HG03139 (cell line): ENCODE measurements at regions not wholly inside any gene's neighbourhood (a gene's known extent, or its start where the extent isn't known, plus 50 kb on each side); places are given as distances from the start of the nearest gene placed in this dataset.

Experiments used
- ATAC-seq: cut with Tn5 transposase; IDR thresholded peaks from one replicate; pipeline ENCODE4 v1.9.1; 2021; ENCODE audit not compliant: unreplicated experiment

GRCh38 chr3:116767726-116768125, 58.1 kb downstream of the TUSC7 start:
- no peak for ATAC-seq

DNA sequence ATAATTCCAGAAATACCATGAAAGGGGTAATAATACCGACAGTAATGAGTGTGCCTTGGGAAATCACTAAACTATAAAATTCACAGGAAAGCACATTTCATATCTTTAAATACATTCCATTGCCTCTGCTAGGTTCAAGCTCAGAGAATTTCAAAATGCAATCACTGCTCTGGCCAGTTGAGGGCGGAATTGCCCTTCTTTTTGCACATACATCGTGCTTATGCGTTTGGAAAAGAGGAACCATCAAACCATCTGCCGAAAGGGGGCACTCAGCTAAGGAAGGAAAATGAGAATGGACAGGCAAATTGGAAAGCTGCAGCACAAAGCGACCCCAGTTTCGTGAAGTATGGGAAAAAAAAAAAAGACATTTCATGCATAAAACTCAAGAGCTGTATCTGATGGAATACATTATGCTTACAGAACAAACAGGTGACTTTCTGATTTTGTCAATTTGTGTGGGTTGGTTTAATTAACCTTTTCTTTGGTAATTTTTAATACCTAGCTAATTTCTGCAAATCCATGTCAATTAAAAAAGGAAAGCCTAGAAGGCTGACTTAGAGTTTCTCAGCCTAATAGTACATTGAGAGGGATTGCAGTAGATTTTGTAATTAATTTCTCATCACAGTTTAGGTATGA, 61.4 kb downstream of the TUSC7 start:
- peak; percentile 94 for ATAC-seq

DNA sequence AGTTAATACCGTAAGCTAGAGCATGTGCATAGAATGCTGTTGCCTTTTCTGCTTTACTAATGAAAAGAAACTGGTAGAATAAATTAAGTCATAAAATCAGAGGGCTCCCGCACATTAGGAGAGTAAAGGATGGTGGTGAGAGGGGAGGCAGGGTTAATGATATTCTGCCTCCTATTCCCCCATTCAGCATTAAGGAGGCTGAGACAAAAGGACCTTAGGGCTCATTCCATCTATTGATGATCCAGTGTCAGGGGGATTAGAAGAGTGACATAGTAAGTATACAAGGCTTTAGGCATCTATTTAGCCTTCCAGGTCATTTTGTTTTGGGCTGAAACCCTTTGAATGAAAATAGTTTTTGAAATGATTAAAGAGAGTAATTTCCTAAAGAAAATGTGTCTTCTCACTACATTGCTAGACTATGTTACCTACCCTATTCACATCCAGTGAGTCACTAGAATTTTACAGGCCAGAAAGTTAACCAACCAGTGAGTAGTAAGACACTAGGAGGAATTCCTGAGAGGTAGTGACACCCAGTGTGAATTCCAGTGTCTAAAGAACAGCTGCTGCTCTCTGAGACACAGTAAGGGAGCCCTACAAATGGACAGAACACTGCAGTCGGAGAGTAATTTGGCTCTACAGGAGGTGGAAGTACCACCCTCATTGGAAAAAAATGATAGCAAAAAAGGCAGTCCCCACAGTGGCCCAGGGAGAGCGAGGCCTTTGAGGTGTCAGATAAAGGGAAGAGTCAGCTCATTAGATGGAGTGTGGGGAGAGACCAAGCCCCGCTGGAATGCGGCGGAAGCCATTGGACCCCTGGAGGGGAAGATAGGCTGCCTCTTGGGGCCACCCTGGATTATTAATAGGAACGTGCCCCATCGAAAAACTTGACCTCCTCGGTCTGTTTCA, 67.6 kb downstream of the TUSC7 start:
- no peak for ATAC-seq

- ATAC-seq, result no peak
Observed at GRCh38 chr3:116785226-116785625, 75.6 kb downstream of the TUSC7 start.

- ATAC-seq, result no peak
Observed at GRCh38 chr3:116802651-116803050, 93.1 kb downstream of the TUSC7 start.

DNA sequence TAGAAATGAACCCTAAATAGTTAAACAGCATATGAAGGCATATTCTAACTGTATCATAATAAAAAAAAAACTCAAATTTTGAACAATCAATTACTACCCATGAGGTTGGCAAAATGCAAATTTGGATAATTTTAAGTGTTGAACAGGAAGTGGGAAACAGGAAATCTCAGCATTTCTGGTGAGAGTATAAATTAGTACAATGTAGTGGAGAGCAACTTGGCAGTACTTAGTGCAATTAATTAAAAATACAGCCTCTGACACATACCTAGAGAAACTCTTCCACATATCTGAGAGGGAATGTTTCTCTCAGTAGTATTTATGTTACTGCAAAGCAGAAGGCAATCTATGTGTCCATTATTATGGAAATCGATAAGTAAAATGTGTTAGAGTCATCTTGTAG, 96.8 kb downstream of the TUSC7 start:
- no peak for ATAC-seq

DNA sequence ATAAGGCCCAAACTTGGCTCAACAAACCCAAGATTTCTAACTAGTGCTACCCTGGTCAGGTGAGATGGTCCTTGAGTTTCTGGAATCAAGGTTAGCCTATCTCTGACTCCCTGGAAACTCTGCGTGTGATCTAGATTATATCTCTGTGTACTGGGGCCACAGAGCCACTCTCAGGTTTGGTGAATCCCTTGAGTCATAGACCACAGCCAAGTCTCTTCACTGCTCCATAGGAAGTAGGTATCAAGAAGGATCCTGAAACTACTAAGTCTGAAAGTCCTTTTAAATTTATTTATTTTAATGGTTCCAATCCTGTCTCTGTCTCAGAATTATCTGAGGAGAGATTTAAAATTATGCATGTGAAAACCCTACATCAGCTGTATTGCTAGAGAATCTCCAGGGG, 99.1 kb downstream of the TUSC7 start:
- ATAC-seq, result no peak

- ATAC-seq, result no peak
Observed at GRCh38 chr3:116809208-116809607, 99.6 kb downstream of the TUSC7 start.

DNA sequence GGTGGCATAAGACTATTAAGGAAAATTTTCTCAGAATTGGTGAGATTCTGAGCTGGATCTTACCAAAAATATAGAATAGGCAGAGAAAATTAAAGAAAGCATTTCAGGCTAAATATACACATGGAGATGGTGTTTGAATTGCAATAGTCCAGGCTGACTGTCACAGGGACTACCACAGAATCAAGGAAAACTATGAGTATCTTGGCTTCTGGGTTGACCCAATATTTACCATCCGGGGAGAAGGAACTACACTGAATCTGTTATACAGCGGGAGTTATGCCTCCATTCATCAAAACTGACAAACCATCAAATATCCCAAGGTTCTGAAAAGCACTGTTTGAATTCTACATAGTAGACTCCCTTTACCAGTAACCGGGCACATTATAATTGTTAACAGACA, 102.2 kb downstream of the TUSC7 start:
- ATAC-seq, result no peak

DNA sequence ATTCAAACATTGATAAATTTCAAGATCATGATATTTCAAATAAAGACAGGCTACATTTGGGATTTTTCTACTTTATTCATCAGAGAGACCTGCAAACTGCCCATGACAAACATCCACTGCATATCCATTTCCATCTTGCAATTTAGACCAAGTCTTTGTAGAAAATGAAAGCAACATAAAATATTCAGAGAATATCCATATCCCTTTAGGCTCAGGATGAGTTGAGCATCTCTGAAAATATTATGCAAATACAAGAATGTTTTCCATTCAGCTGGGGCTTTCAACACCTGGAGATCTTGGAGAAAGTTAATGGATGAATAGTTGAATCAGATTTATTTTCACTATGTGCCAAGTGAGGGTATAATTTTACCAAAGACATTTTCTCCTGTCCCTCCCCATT, 103.4 kb downstream of the TUSC7 start:
- ATAC-seq, result no peak

- ATAC-seq, result no peak
Observed at GRCh38 chr3:116815321-116815720, 105.7 kb downstream of the TUSC7 start.

DNA sequence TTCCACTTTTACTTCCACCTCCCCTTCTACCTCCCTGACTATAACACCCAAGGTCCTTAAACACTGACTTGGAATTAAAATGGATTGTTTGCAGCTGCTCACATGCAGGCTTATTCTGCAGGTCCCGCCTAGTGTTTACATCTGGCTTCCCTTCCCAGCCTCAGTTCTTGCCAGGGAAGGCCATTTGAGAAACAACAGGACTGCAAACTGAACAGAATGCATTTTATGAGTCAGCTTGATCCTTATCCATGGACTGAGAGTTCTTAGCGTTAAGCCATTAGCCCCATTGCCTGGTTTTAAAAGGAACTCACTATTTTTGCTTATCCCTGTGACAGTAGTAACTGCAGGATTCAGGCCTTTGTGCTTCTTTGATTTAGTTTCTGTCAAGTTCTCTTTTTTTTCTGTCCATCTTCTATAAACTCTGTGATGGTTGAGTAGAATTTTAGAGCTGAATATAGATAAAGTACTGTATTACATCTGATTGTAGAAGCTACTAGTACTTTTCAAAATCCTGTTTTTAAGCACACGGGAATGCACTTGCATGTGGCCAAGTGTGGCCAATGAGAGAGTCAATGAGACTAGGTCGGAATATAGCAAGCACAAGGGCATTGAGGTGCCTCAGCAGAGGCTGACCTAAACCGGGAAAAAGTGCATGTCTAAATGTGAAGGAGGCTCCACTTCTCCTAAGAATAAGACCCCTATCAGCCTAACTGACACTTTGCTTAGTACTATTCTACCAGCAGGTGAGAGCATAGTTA, 106.4 kb downstream of the TUSC7 start:
- no peak for ATAC-seq

DNA sequence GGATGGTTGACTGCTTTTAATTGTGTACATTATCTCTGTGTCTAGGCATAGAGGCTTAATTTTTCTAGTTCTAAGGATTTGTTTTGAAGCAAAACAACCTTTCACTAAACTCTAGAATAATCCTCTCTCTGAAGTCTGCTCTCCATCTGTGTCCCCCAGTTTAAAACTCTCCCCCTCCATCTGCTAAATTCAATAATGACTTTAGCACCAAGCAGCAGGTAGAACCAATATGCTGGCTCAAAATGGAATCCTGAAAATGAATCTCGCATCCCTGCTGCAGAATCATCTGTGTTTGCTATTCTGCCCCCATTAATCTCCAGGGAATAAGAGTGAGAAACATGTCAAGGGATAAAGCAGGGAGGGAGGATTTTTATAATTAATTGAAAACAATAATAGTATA, 111.8 kb downstream of the TUSC7 start:
- no peak for ATAC-seq

GRCh38 chr3:116824208-116824607, 114.6 kb downstream of the TUSC7 start:
- ATAC-seq, result no peak

DNA sequence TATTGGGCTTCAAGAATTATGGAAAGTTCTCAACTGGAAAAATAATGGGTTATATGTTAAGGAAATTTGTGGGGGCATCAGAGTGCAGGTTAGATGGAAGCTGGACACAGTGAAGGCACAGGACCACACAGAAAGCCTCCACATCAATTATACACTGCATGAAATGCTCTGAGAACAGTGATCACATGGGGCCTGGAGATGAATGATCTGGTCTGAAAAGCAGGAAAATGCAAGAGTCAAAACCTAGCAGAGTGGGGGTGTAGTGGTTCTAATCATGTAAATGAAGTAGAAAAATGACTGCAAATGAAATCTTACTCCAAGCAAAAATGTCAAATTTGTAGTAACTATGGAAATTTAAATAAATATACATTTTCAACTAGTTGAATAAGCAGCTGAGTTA, 123.6 kb downstream of the TUSC7 start:
- no peak for ATAC-seq

- ATAC-seq, result no peak
Observed at GRCh38 chr3:116834816-116835215, 125.2 kb downstream of the TUSC7 start.

GRCh38 chr3:116835658-116836057, 126.1 kb downstream of the TUSC7 start:
- no peak for ATAC-seq

GRCh38 chr3:116836286-116836685, 126.7 kb downstream of the TUSC7 start:
- no peak for ATAC-seq

- no peak for ATAC-seq
Observed at GRCh38 chr3:116837483-116837882, 127.9 kb downstream of the TUSC7 start.

GRCh38 chr3:116841003-116841735, 131.6 kb downstream of the TUSC7 start:
- no peak for ATAC-seq
